ENCODE measurements at regions not wholly inside any gene's neighbourhood (a gene's known extent, or its start where the extent isn't known, plus 50 kb on each side); places are given as distances from the start of the nearest gene placed in this dataset.
A peak's percentile ranks its signal among the peaks of the same experiment; 100 is the strongest.

GRCh38 chrX:149302705-149303104 is 202.4 kb downstream of the IDS start:
- Mint-ChIP-seq H3K4me1 (peaks cover 1% of the 10 kb centered on the region), H3K4me3 (no peak overlapping the region), H3K9me3 (no peaks in the 10 kb centered on the region), H3K27me3 (no peaks in the 10 kb centered on the region), H3K27ac (no peak overlapping the region), H3K36me3 (ENCODE audit: low read depth) (no peaks in the 10 kb centered on the region)
- DNase-seq (no peak), ATAC-seq (no peak)

DNA sequence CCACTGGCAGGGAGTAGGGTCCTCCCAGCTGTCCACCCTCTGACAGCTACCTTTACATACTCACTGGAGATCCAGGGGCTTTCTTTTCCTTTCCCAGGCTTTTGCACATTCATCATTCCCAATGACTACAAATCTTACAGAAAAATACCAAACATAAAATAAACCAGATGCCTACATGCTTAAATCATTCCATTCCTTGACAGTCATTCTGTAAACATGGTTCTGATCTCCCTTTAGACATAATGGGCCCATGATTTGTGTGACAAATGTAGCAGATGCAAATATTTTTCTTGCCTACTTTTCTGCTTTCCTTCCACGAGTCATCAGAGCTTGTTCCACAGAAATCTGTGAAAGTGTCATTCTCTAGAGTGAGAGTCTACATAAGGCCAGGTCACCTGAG is 207.0 kb downstream of the IDS start:
- no peak for ATAC-seq
- Mint-ChIP-seq H3K36me3 (ENCODE audit: low read depth) (no peaks in the 10 kb centered on the region), H3K4me1 (no peaks in the 10 kb centered on the region), H3K4me3 (no peak overlapping the region), H3K27ac (no peak overlapping the region), H3K9me3 (no peaks in the 10 kb centered on the region), H3K27me3 (no peaks in the 10 kb centered on the region)
- DNase-seq, result no peak

DNA sequence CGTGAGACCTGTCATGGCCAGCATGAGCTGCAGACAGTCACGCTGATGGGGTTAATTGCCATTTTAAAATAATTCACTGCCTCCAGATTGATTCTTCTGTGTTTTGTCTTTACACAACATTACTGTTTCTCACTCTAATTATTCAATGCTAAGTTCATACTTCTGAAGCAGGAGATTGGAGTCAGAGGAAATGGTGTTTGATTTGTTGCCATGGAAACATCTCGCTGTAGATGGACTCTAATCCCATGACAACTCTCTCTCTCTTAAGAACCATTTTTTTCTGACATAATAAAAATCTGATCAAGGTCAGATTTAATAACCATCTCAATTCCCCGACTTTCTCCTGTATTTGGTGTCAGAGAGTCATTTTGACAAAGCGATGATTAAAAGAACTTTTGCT is 209.0 kb downstream of the IDS start:
- DNase-seq (no peak), ATAC-seq (no peak)
- Mint-ChIP-seq H3K9me3 (no peaks in the 10 kb centered on the region), H3K27ac (no peak overlapping the region), H3K4me3 (no peak overlapping the region), H3K36me3 (ENCODE audit: low read depth) (no peaks in the 10 kb centered on the region), H3K4me1 (no peaks in the 10 kb centered on the region), H3K27me3 (no peaks in the 10 kb centered on the region)

GRCh38 chrX:149286940-149287349 is 218.2 kb downstream of the IDS start:
- Mint-ChIP-seq H3K27ac (no peak overlapping the region), H3K27me3 (no peaks in the 10 kb centered on the region), H3K4me3 (no peak overlapping the region), H3K36me3 (ENCODE audit: low read depth) (no peaks in the 10 kb centered on the region), H3K9me3 (no peaks in the 10 kb centered on the region), H3K4me1 (peaks cover 28% of the 10 kb centered on the region)
- no peak for ATAC-seq
- DNase-seq, result peak; percentile 29

DNA sequence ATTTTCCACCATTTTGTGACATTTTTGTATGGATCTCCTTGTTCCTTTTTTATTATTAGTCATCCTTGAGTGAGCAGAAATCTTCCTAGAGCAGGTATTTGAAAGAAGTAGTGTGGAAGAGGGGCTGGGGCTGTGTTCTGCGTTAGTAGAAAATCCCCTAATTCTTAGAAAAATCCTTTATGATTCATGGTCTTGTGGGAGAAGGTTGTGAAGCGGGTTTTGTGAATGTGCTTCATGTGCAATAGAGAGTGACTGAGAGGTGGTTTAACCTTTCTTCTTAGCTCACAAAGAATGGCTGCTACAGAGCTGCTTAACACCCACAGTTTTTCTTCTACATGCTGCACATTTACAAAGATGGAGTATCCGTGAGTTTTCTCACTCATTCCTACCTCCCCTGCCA is 220.5 kb downstream of the IDS start:
- no peaks in the 10 kb centered on the region for H3K9me3 Mint-ChIP-seq
- peak overlapping the region; percentile 87 for H3K27ac Mint-ChIP-seq
- ATAC-seq (peak; percentile 87), DNase-seq (no peak)
- H3K4me1 Mint-ChIP-seq, result peaks cover 33% of the 10 kb centered on the region
- H3K4me3 Mint-ChIP-seq, result no peak overlapping the region
- no peaks in the 10 kb centered on the region for H3K36me3 Mint-ChIP-seq (ENCODE audit: low read depth)
- no peaks in the 10 kb centered on the region for H3K27me3 Mint-ChIP-seq

DNA sequence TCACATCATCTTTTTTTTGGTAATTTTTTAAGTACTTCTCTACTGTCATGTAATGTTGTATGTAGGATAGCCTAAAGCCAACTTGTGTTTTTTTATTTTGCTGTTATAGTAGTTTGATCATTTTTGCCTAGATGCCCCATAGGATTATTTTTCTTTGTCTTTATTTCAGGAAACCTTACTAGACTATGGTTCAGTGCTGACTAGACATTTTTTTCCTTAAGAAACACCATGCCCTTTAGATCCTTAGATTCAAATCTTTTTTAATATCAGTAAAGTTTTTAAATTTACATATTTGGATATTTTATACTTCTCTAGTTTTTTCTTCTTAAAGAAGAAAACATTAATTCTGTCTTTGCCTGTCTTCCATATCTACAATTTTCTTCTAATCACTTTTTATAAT is 221.3 kb downstream of the IDS start:
- Mint-ChIP-seq H3K4me1 (peaks cover 38% of the 10 kb centered on the region), H3K27me3 (no peaks in the 10 kb centered on the region)

DNA sequence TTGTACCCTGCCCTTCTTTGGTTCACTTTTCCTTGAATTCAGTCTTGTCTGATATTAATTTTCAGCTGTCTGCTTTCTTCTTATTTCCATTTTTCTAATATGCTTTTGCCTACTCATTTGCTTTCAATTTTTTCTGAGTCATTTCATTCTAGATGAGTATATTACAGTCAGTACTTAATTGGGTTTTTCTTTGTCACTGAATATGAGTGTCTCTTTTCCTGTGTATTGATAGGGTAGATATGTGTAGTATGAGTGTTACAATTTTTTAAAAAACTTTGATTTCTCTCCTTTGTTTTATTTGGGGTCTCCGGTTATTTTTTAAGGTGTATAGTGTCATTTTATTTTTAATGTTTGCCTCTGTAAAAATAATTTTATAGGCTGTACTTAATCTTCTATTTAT is 222.2 kb downstream of the IDS start:
- Mint-ChIP-seq H3K27ac (peak overlapping the region; percentile 29), H3K36me3 (ENCODE audit: low read depth) (no peaks in the 10 kb centered on the region), H3K9me3 (no peaks in the 10 kb centered on the region), H3K4me3 (no peak overlapping the region), H3K27me3 (no peaks in the 10 kb centered on the region), H3K4me1 (peaks cover 38% of the 10 kb centered on the region)
- ATAC-seq, result peak; percentile 56
- no peak for DNase-seq

More for the DNA sequence above, 221.3 kb downstream of the IDS start:
- Mint-ChIP-seq H3K4me3 (no peak overlapping the region), H3K9me3 (no peaks in the 10 kb centered on the region), H3K27ac (peak overlapping the region; percentile 87), H3K36me3 (ENCODE audit: low read depth) (no peaks in the 10 kb centered on the region)
- ATAC-seq, result no peak
- no peak for DNase-seq

GRCh38 chrX:149280011-149280410 is 225.1 kb downstream of the IDS start:
- DNase-seq (no peak), ATAC-seq (no peak)
- no peak overlapping the region for H3K4me3 Mint-ChIP-seq
- no peaks in the 10 kb centered on the region for H3K36me3 Mint-ChIP-seq (ENCODE audit: low read depth)
- H3K4me1 Mint-ChIP-seq, result peaks cover 29% of the 10 kb centered on the region
- no peak overlapping the region for H3K27ac Mint-ChIP-seq
- H3K9me3 Mint-ChIP-seq, result no peaks in the 10 kb centered on the region
- peaks cover 5% of the 10 kb centered on the region for H3K27me3 Mint-ChIP-seq

DNA sequence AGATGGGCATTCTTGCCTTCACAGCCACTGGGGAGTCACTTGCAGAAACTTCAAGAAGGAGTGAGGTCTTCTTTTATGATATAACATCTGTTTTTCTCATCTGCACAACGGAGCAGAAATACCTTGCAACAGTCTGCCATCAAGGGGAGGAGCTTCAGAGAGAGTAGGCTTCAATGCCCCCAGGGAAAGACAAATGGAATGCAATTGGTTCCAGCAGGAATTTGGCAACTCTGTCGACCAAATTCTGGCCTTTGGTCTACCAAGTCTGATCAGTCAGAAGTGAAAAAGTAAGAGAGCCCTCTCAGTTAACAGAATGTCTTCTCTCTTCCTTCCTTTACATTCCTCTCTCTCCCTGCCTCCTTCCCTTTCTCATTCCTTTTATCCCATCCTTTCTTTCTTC is 229.3 kb downstream of the IDS start:
- no peak overlapping the region for H3K4me3 Mint-ChIP-seq
- H3K27me3 Mint-ChIP-seq, result peaks cover 17% of the 10 kb centered on the region
- H3K9me3 Mint-ChIP-seq, result no peaks in the 10 kb centered on the region
- no peak for DNase-seq
- no peak overlapping the region for H3K27ac Mint-ChIP-seq
- ATAC-seq, result no peak
- H3K4me1 Mint-ChIP-seq, result peaks cover 10% of the 10 kb centered on the region
- H3K36me3 Mint-ChIP-seq (ENCODE audit: low read depth), result no peaks in the 10 kb centered on the region

GRCh38 chrX:149274516-149275105 is 230.5 kb downstream of the IDS start:
- ATAC-seq (no peak), DNase-seq (no peak)
- peaks cover 4% of the 10 kb centered on the region for H3K4me1 Mint-ChIP-seq
- no peak overlapping the region for H3K27ac Mint-ChIP-seq
- no peaks in the 10 kb centered on the region for H3K9me3 Mint-ChIP-seq
- no peaks in the 10 kb centered on the region for H3K36me3 Mint-ChIP-seq (ENCODE audit: low read depth)
- H3K27me3 Mint-ChIP-seq, result peaks cover 17% of the 10 kb centered on the region
- no peak overlapping the region for H3K4me3 Mint-ChIP-seq

DNA sequence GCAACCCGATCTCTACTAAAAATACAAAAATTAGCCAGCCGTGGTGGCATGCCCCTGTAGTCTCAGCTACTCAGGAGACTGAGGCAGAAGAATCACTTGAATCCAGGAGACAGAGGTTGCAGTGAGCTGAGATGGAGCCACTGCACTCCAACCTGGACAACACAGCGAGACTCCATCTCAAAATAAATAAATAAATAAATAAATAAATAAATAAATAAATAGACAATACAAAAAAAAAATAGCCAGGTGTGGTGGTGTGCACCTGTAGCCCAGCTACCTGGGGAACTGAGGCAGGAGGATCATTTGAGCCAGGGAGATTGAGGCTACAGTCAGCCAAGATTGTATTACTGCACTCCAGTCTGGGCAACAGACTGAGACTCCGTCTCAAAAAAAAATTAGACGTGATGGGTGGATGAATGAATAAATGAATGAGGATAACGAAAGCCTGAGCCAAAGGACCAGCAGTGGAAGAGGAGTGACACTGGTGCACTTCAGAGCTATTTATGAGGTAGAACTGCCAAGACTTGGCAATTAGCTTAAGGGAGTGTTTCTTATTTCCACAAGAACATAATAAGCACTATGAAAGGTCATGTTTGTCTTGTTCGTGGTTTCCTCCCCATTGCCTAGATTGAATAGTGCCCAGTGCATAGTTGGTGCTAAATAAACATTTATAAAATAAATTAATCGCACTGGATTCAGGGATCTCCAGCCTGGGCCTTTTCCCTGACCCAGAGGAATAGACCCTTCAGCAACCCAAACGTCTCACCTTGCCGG is 232.2 kb downstream of the IDS start:
- H3K9me3 Mint-ChIP-seq, result no peaks in the 10 kb centered on the region
- DNase-seq (no peak), ATAC-seq (no peak)
- peaks cover 17% of the 10 kb centered on the region for H3K27me3 Mint-ChIP-seq
- no peaks in the 10 kb centered on the region for H3K36me3 Mint-ChIP-seq (ENCODE audit: low read depth)
- H3K4me3 Mint-ChIP-seq, result no peak overlapping the region
- no peak overlapping the region for H3K27ac Mint-ChIP-seq
- H3K4me1 Mint-ChIP-seq, result peaks cover 5% of the 10 kb centered on the region

GRCh38 chrX:149267878-149268813 is 237.0 kb downstream of the IDS start:
- Mint-ChIP-seq H3K36me3 (ENCODE audit: low read depth) (no peaks in the 10 kb centered on the region), H3K4me3 (no peak overlapping the region), H3K9me3 (no peaks in the 10 kb centered on the region), H3K27ac (no peak overlapping the region), H3K4me1 (peaks cover 6% of the 10 kb centered on the region), H3K27me3 (peaks cover 8% of the 10 kb centered on the region)
- peak; percentile 65 for ATAC-seq
- no peak for DNase-seq

- Mint-ChIP-seq H3K4me1 (no peaks in the 10 kb centered on the region), H3K4me3 (no peak overlapping the region), H3K27ac (no peak overlapping the region), H3K27me3 (peaks cover 13% of the 10 kb centered on the region), H3K36me3 (ENCODE audit: low read depth) (no peaks in the 10 kb centered on the region), H3K9me3 (no peaks in the 10 kb centered on the region)
- ATAC-seq (no peak), DNase-seq (no peak)
Observed at GRCh38 chrX:149262086-149262485, 243.0 kb downstream of the IDS start.

DNA sequence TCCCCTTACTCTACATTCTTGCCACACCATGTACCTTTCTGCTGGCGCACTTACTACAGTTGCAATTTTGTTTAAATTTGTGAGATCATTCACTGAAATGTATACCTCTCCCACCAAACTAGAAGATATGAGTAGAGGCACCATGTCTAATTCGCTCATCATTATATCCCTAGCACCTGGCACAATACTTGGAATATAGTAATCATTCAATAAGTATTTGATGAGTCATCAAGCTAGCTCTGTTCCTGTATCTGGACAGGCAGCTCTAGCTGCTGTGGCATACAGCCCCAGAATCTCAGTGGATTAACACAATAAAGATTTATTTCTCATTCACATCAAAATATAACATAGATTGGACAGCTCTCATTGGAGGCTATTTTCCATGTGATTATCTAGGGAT is 245.9 kb downstream of the IDS start:
- Mint-ChIP-seq H3K36me3 (ENCODE audit: low read depth) (no peaks in the 10 kb centered on the region), H3K9me3 (no peaks in the 10 kb centered on the region), H3K4me3 (no peak overlapping the region), H3K27me3 (peaks cover 8% of the 10 kb centered on the region), H3K4me1 (no peaks in the 10 kb centered on the region), H3K27ac (no peak overlapping the region)
- DNase-seq, result no peak
- no peak for ATAC-seq

GRCh38 chrX:149255860-149256259 is 249.2 kb downstream of the IDS start:
- Mint-ChIP-seq H3K27me3 (peaks cover 6% of the 10 kb centered on the region), H3K4me3 (no peak overlapping the region), H3K36me3 (ENCODE audit: low read depth) (no peaks in the 10 kb centered on the region), H3K9me3 (peaks cover 4% of the 10 kb centered on the region), H3K27ac (no peak overlapping the region), H3K4me1 (peaks cover 7% of the 10 kb centered on the region)
- DNase-seq (no peak), ATAC-seq (no peak)
